Psoas muscle (tissue), 7 donors: ENCODE measurements at regions not wholly inside any gene's neighbourhood (a gene's known extent, or its start where the extent isn't known, plus 50 kb on each side); places are given as distances from the start of the nearest gene placed in this dataset.

Experiments
- ATAC-seq, 4 donors: fragments of 200-7000 bp; cut with Tn5 transposase; one replicate each; pipeline ENCODE4 v1.9.1; 2020; ENCODE audit warnings: moderate library complexity in 3 of 4, mild to moderate bottlenecking in 2 of 4
- DNase-seq, 2 donors: peaks; one replicate each; pipeline ENCODE4 v3.0.0-alpha.2; 2020
- H3K27ac ChIP-seq: fragments of 200-600 bp; one replicate; pipeline ENCODE4 v1.8.0; 2022
- H3K27me3 ChIP-seq, 3 donors: fragments of 200-600 bp in 1 of 3; one replicate each; pipeline versions ENCODE4 v1.6.1 to v1.8.0; 2013 to 2022; ENCODE audit warnings: low read length in 2 of 3, mild to moderate bottlenecking in 2 of 3, moderate library complexity in 1 of 3; ENCODE audit not compliant: insufficient read depth in 3 of 3
- H3K36me3 ChIP-seq, 2 donors: fragments of 200-600 bp in 1 of 2; one replicate each; pipeline versions ENCODE4 v1.6.1 to v1.8.0; 2013 to 2022; ENCODE audit warnings: low read depth in 1 of 2, mild to moderate bottlenecking in 1 of 2, moderate library complexity in 1 of 2; ENCODE audit not compliant: insufficient read depth in 1 of 2
- H3K4me1 ChIP-seq: fragments of 200-600 bp; one replicate; pipeline ENCODE4 v1.8.0; 2022
- H3K4me3 ChIP-seq: fragments of 200-600 bp; one replicate; pipeline ENCODE4 v1.8.0; 2022; ENCODE audit warnings: mild to moderate bottlenecking
- H3K9me3 ChIP-seq: fragments of 200-600 bp; one replicate; pipeline ENCODE4 v1.8.0; 2022
- CTCF ChIP-seq: fragments of 200-600 bp; IDR thresholded peaks from one replicate; pipeline ENCODE4 v1.8.0; 2022; ENCODE audit warnings: antibody characterized with exemption
- WGBS, 3 donors: extraction: QIAGEN DNeasy Blood & Tissue Kit; methylation state at CpG; one replicate each; pipeline versions ENCODE4 v1.1.6 to v1.1.7; 2013; 5-methylcytosine and 5-hydroxymethylcytosine counted together
- intact Hi-C, 2 donors: fragments of 100-400 bp; cut with DNase I; formaldehyde crosslinking; loops; one replicate each; pipeline versions ENCODE4 v1.11.0 to v1.14.2; 2022
- donor health status: healthy with polysubstance abuse.
- donor health status: DM: no; HTN: no; CAD: no; lungs with moderate emphysema.
- donor health status: Bipolar disorder and iron deficiency.
- donor health status: healthy.
- donor health status: DM: yes; HTN: yes; CAD: no.
- donor health status: DM: no; HTN: no; CAD: no.
- donor health status: DM: yes; HTN: yes; CAD: no.

DNA sequence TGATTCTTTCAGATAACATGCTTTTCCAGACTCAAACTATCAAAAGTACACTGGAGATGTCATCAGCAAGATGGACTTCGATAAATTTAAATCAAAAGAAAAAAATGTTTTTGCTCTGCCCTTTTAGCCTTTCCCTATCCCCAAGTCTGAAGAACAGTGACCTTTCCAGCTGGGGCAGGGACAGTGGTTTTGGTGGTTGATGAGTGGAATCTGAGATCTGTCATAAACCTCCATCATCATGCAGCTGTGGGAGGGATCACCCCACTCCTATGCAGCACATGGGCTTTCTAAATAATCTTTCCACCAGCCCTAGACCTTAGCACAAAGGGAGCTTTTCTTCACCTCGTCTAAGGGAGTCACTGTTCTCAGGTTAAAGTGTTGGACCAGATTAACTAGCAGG, 869.5 kb upstream of the SOX9 start:
- Histone ChIP-seq H3K4me3 (no peak overlapping the region), H3K9me3 (no peaks in the 10 kb centered on the region), H3K27me3 (no peaks in the 10 kb centered on the region), H3K27ac (no peak overlapping the region), H3K36me3 (no peaks in the 10 kb centered on the region), H3K4me1 (no peaks in the 10 kb centered on the region)
- DNase-seq (no peak), ATAC-seq (no peak)
- no peak for TF ChIP-seq CTCF
- WGBS, 3 donors: 55 to 66% (median 61%) methylated on average over 2 of the region's 2 CpGs
- intact Hi-C loops: no loop called here

DNA sequence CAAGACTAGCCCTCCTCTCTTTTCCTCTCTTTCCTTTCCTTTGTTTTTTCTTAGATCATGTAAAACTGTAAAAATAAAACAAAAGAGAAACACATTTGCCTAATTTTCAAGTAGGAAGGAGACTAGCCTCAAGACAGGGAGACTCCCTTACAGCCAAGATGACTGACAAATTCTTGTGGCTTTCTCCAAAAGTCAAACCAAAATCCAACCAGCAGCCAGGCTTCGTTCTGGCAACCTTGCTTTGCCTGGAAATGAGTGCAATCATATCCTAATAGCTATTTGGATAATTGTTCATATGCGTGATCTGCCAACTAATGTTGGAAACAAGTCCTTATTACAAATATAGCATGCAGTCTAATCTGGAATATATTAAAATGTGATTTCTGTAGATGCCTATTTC, 868.9 kb upstream of the SOX9 start:
- H3K4me3 ChIP-seq: no peak overlapping the region
- H3K27me3 ChIP-seq: no peaks in the 10 kb centered on the region
- no peaks in the 10 kb centered on the region for H3K4me1 ChIP-seq
- no peaks in the 10 kb centered on the region for H3K9me3 ChIP-seq
- no peak for DNase-seq
- ATAC-seq: no peak
- 62 to 67% (median 65%) methylated on average over 2 of the region's 2 CpGs for WGBS, 3 donors
- no peaks in the 10 kb centered on the region for H3K36me3 ChIP-seq
- H3K27ac ChIP-seq: no peak overlapping the region
- no peak for TF ChIP-seq CTCF
- intact Hi-C loops: no loop called here

DNA sequence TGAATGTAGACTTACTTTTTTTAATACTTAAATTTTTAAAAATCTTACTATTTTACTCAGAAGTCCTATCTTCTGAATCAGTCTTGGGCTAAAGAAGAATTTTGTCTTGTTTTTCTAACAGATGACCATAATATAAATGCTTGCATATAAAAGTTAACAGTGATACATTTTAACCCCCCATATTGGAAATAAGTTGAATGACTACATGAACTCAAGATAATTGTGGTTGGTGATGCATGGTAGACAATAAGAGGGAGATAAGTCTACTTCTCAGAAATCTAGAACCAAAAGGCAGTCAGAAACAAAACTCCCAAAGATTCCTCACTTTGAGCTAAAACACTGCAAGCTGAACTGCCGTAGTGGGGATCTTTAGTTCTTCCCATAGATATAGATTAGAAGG, 868.4 kb upstream of the SOX9 start:
- no peak overlapping the region for H3K27ac ChIP-seq
- H3K4me1 ChIP-seq: no peaks in the 10 kb centered on the region
- H3K27me3 ChIP-seq: no peaks in the 10 kb centered on the region
- TF ChIP-seq CTCF: no peak
- no peaks in the 10 kb centered on the region for H3K9me3 ChIP-seq
- H3K36me3 ChIP-seq: no peaks in the 10 kb centered on the region
- 0 to 89% (median 28%) methylated on average over 1 of the region's 1 CpG for WGBS, 3 donors
- no peak for ATAC-seq
- H3K4me3 ChIP-seq: no peak overlapping the region
- intact Hi-C loops: no loop called here
- DNase-seq: no peak

- 83 to 88% (median 85%) methylated on average over 2 of the region's 2 CpGs for WGBS, 3 donors
- intact Hi-C loops: no loop called here
- H3K27ac ChIP-seq: no peak overlapping the region
- TF ChIP-seq CTCF: no peak
- no peaks in the 10 kb centered on the region for H3K9me3 ChIP-seq
- no peak for ATAC-seq
- H3K27me3 ChIP-seq: no peaks in the 10 kb centered on the region
- H3K36me3 ChIP-seq: no peaks in the 10 kb centered on the region
- no peak for DNase-seq
- H3K4me1 ChIP-seq: no peaks in the 10 kb centered on the region
- no peak overlapping the region for H3K4me3 ChIP-seq
Observed at GRCh38 chr17:71257096-71257495, 863.7 kb upstream of the SOX9 start.

DNA sequence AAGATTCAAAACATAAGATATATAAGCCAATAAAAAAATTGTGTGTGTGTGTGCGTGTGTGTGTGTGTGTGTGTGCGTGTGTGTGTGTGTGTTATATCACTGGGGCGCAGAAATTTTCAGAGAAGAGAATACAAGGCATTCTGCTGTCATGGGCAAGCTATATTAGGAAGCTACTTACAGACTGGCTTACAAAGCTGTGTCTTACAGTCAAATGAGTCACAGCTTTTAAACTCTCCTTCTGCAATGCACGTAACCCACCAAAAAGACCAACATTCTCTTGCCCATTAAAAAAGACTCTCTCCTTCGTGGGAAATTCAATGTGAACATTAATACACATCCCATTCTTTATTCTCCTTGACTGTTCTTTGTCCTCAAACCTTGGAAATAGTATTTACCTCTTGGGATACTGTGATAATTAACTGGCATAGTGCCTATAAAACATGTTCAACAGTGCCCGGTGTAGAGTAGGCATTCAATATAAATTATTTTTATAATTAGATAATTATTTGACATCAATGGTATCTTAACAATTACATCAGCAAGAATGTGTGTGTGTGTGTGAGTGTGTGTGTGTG, 860.4 kb upstream of the SOX9 start:
- DNase-seq (no peak), ATAC-seq (no peak)
- H3K27me3 ChIP-seq: no peaks in the 10 kb centered on the region
- H3K4me3 ChIP-seq: no peak overlapping the region
- TF ChIP-seq CTCF: no peak
- H3K9me3 ChIP-seq: no peaks in the 10 kb centered on the region
- no peaks in the 10 kb centered on the region for H3K4me1 ChIP-seq
- no peak overlapping the region for H3K27ac ChIP-seq
- 44 to 64% (median 45%) methylated on average over 6 of the region's 6 CpGs for WGBS, 3 donors
- no peaks in the 10 kb centered on the region for H3K36me3 ChIP-seq
- intact Hi-C loops: no loop called here
